B cell (primary cell): ENCODE measurements at regions not wholly inside any gene's neighbourhood (a gene's known extent, or its start where the extent isn't known, plus 50 kb on each side); places are given as distances from the start of the nearest gene placed in this dataset.

Experiments
- ATAC-seq: fragments of 200-7000 bp; cut with Tn5 transposase; one replicate; pipeline ENCODE4 v1.10.0; 2021; ENCODE audit warnings: low read depth, mild to moderate bottlenecking, moderate number of reproducible peaks, moderate library complexity
- CTCF ChIA-PET: fragments of 350-600 bp; sonication (Branson Sonifier 250); formaldehyde crosslinking; loops from one replicate; lab custom pipeline; 2021; ENCODE audit warnings: antibody characterized with exemption, inconsistent platforms; lab: Charles Lee
- POLR2A ChIA-PET: fragments of 350-600 bp; sonication (Branson Sonifier 250); formaldehyde crosslinking; loops from one replicate; lab custom pipeline; 2021; ENCODE audit warnings: antibody characterized with exemption; lab: Charles Lee
- DNase-seq: peaks from one replicate; pipeline ENCODE4 v3.0.0; 2013
- H2AFZ ChIP-seq: 2 replicates; pipeline ENCODE4 v1.6.1; 2012; ENCODE audit warnings: mild to moderate bottlenecking, low read depth, low read length; ENCODE audit not compliant: insufficient read depth, poor library complexity, severe bottlenecking
- H3K27ac ChIP-seq, 2 donors: 1 replicate in 1 of 2; 2 replicates in 1 of 2; pipeline ENCODE4 v1.5.1; 2012 to 2013; ENCODE audit warnings: low read length in 2 of 2, mild to moderate bottlenecking in 2 of 2, moderate library complexity in 1 of 2
- H3K27me3 ChIP-seq, 4 experiments: fragments of 200-600 bp in 1 of 4; sonication (generic) in 1 of 4; replicated peaks in 1 of 4; 1 replicate in 2 of 4; 2 replicates in 2 of 4; pipeline versions ENCODE4 v1.6.1 to v1.7.0; 2013 to 2016; ENCODE audit warnings: low read length in 3 of 4, mild to moderate bottlenecking in 2 of 4, mixed read lengths in 1 of 4, moderate library complexity in 1 of 4; ENCODE audit not compliant: insufficient read depth in 4 of 4, control insufficient read depth in 3 of 4; ENCODE audit errors: control extremely low read depth in 1 of 4
- H3K36me3 ChIP-seq, 2 experiments: replicated peaks in 1 of 2; 1 replicate in 1 of 2; 2 replicates in 1 of 2; pipeline versions ENCODE4 v1.6.1 to v1.7.1; 2013; ENCODE audit warnings: low read length in 1 of 2; ENCODE audit not compliant: insufficient read depth in 2 of 2, control insufficient read depth in 1 of 2; ENCODE audit errors: control extremely low read depth in 1 of 2, extremely low read depth in 1 of 2
- H3K4me1 ChIP-seq, 2 donors: fragments of 200-600 bp in 1 of 2; sonication (generic) in 1 of 2; 1 replicate in 1 of 2; 2 replicates in 1 of 2; pipeline versions ENCODE4 v1.5.1 to v1.6.1; 2013 to 2017; ENCODE audit warnings: low read length in 2 of 2; ENCODE audit not compliant: control insufficient read depth in 2 of 2, insufficient read depth in 2 of 2
- H3K4me2 ChIP-seq: replicated peaks from 2 replicates; pipeline ENCODE3; 2012; ENCODE audit warnings: mild to moderate bottlenecking, low read depth, low read length; ENCODE audit not compliant: poor library complexity, severe bottlenecking
- H3K4me3 ChIP-seq, 5 experiments: fragments of 200-600 bp in 1 of 5; sonication (generic) in 1 of 5; 1 replicate in 3 of 5; 2 replicates in 2 of 5; pipeline versions ENCODE4 v1.5.1 to v1.7.0; 2011 to 2016; ENCODE audit warnings: low read length in 4 of 5, mild to moderate bottlenecking in 4 of 5, low read depth in 2 of 5, control low read depth in 1 of 5, moderate library complexity in 1 of 5; ENCODE audit not compliant: insufficient read depth in 1 of 5; ENCODE audit errors: control extremely low read depth in 1 of 5, extremely low read depth in 1 of 5
- H3K79me2 ChIP-seq: fragments of 200-600 bp; sonication (generic); one replicate; pipeline ENCODE4 v1.6.0; 2016; ENCODE audit warnings: low read length; ENCODE audit not compliant: control insufficient read depth, insufficient read depth
- H3K9ac ChIP-seq: fragments of 200-600 bp; sonication (generic); 2 replicates; pipeline ENCODE4 v1.6.1; 2017; ENCODE audit warnings: mild to moderate bottlenecking, low read length, moderate library complexity
- H3K9me3 ChIP-seq, 3 donors: one replicate each; pipeline versions ENCODE4 v1.6.1 to v1.7.1; 2013; ENCODE audit warnings: low read length in 2 of 3; ENCODE audit not compliant: control insufficient read depth in 2 of 3, insufficient read depth in 1 of 3; ENCODE audit errors: control extremely low read depth in 1 of 3
- H4K20me1 ChIP-seq: 2 replicates; pipeline ENCODE4 v1.6.0; 2012; ENCODE audit warnings: mild to moderate bottlenecking, low read length; ENCODE audit not compliant: insufficient read depth, control insufficient read depth, poor library complexity, severe bottlenecking
- H3K27ac Mint-ChIP-seq: one replicate; pipeline ENCODE4 v1.8.0; 2021; ENCODE audit warnings: mixed read lengths
- H3K27me3 Mint-ChIP-seq: one replicate; pipeline ENCODE4 v1.8.0; 2021; ENCODE audit warnings: mixed read lengths
- H3K4me1 Mint-ChIP-seq: one replicate; pipeline ENCODE4 v1.8.0; 2021; ENCODE audit warnings: mixed read lengths
- H3K4me3 Mint-ChIP-seq: one replicate; pipeline ENCODE4 v1.8.0; 2021; ENCODE audit warnings: mixed read lengths
- H3K9me3 Mint-ChIP-seq: one replicate; pipeline ENCODE4 v1.8.0; 2022; ENCODE audit warnings: mixed read lengths; ENCODE audit not compliant: insufficient read depth
- EZH2 ChIP-seq: IDR thresholded peaks from 2 replicates; pipeline ENCODE4 v1.6.1; 2012; ENCODE audit warnings: borderline replicate concordance, low read depth, mild to moderate bottlenecking, moderate library complexity, low read length; ENCODE audit not compliant: insufficient read depth, poor library complexity, severe bottlenecking
- WGBS: methylation state at CpG from one replicate; pipeline ENCODE4 v1.1.5; 2013; ENCODE audit warnings: missing lambda C conversion rate; ENCODE audit not compliant: insufficient coverage; 5-methylcytosine and 5-hydroxymethylcytosine counted together
- intact Hi-C: fragments of 100-400 bp; cut with micrococcal nuclease; formaldehyde crosslinking; loops from one replicate; pipeline ENCODE4 v1.10.0; 2022
- TF ChIP-seq, protein P1 (sequence below): fragments of 200-600 bp; IDR thresholded peaks from one replicate; pipeline ENCODE4 v1.8.0; 2022; ENCODE audit warnings: antibody characterized with exemption, mild to moderate bottlenecking

- TF ChIP-seq EZH2, result no peak
- TF ChIP-seq, protein P1, sequence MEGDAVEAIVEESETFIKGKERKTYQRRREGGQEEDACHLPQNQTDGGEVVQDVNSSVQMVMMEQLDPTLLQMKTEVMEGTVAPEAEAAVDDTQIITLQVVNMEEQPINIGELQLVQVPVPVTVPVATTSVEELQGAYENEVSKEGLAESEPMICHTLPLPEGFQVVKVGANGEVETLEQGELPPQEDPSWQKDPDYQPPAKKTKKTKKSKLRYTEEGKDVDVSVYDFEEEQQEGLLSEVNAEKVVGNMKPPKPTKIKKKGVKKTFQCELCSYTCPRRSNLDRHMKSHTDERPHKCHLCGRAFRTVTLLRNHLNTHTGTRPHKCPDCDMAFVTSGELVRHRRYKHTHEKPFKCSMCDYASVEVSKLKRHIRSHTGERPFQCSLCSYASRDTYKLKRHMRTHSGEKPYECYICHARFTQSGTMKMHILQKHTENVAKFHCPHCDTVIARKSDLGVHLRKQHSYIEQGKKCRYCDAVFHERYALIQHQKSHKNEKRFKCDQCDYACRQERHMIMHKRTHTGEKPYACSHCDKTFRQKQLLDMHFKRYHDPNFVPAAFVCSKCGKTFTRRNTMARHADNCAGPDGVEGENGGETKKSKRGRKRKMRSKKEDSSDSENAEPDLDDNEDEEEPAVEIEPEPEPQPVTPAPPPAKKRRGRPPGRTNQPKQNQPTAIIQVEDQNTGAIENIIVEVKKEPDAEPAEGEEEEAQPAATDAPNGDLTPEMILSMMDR, result no peak
- no peak overlapping the region for H3K27ac Mint-ChIP-seq
- CTCF ChIA-PET, result no interaction called here
Observed at GRCh38 chr14:97388408-97388807, 591.2 kb downstream of the VRK1 start.

GRCh38 chr14:97390096-97390724, 593.0 kb downstream of the VRK1 start:
- no peak overlapping the region for H3K4me2 ChIP-seq
- Mint-ChIP-seq H3K4me1 (no peaks in the 10 kb centered on the region), H3K4me3 (no peak overlapping the region), H3K27ac (no peak overlapping the region), H3K27me3 (peaks cover 4% of the 10 kb centered on the region), H3K9me3 (no peaks in the 10 kb centered on the region)
- H3K27me3 ChIP-seq, result no peaks in the 10 kb centered on the region
- DNase-seq (no peak), ATAC-seq (no peak)
- TF ChIP-seq, protein P1, result no peak
- no peak for TF ChIP-seq EZH2
- no peak overlapping the region for H3K27ac ChIP-seq
- H3K9me3 ChIP-seq, result peaks cover 0 to 7% (median 0%) of the 10 kb centered on the region in 3 donors
- POLR2A ChIA-PET, result no interaction called here
- H2AFZ ChIP-seq, result no peak overlapping the region
- H3K79me2 ChIP-seq, result no peaks in the 10 kb centered on the region
- CTCF ChIA-PET, result no interaction called here
- WGBS, result 100% methylated on average over 1 of the region's 4 CpGs
- H3K9ac ChIP-seq, result no peak overlapping the region
- no peak overlapping the region for H3K4me3 ChIP-seq
- no peaks in the 10 kb centered on the region for H4K20me1 ChIP-seq
- H3K4me1 ChIP-seq, result no peaks in the 10 kb centered on the region
- no peaks in the 10 kb centered on the region for H3K36me3 ChIP-seq
- intact Hi-C loops, result no loop called here

More at GRCh38 chr14:97388408-97388807, 591.2 kb downstream of the VRK1 start:
- Histone ChIP-seq H3K9ac (no peak overlapping the region), H3K79me2 (no peaks in the 10 kb centered on the region), H4K20me1 (no peaks in the 10 kb centered on the region), H3K27me3 (peaks cover 0 to 3% (median 0%) of the 10 kb centered on the region in 4 experiments), H3K4me1 (no peaks in the 10 kb centered on the region), H3K27ac (no peak overlapping the region), H3K9me3 (no peaks in the 10 kb centered on the region), H2AFZ (no peak overlapping the region), H3K4me3 (no peak overlapping the region), H3K36me3 (no peaks in the 10 kb centered on the region), H3K4me2 (no peak overlapping the region)
- H3K4me1 Mint-ChIP-seq, result no peaks in the 10 kb centered on the region
- H3K27me3 Mint-ChIP-seq, result peaks cover 6% of the 10 kb centered on the region
- POLR2A ChIA-PET, result no interaction called here
- DNase-seq, result no peak
- no peak overlapping the region for H3K4me3 Mint-ChIP-seq
- WGBS, result 63% methylated on average over 9 of the region's 9 CpGs
- ATAC-seq, result no peak
- no peaks in the 10 kb centered on the region for H3K9me3 Mint-ChIP-seq
- intact Hi-C loops, result no loop called here
